Osteoblast (primary cell): ENCODE measurements at regions not wholly inside any gene's neighbourhood (a gene's known extent, or its start where the extent isn't known, plus 50 kb on each side); places are given as distances from the start of the nearest gene placed in this dataset.

Experiments
- DNase-seq: peaks from one replicate; pipeline ENCODE4 v3.0.0; 2011; ENCODE audit warnings: low spot score, mixed read lengths; ENCODE audit not compliant: insufficient read length; ENCODE audit errors: missing footprints
- H2AFZ ChIP-seq: 2 replicates; pipeline ENCODE4 v1.6.0; 2011; ENCODE audit warnings: mild to moderate bottlenecking, low read length
- H3K27ac ChIP-seq: 2 replicates; pipeline ENCODE4 v1.5.1; 2011; ENCODE audit warnings: mild to moderate bottlenecking, low read depth, low read length, moderate library complexity
- H3K27me3 ChIP-seq: 2 replicates; pipeline ENCODE4 v1.6.0; 2012; ENCODE audit warnings: mild to moderate bottlenecking, control low read depth, inconsistent platforms, low read length, moderate library complexity; ENCODE audit not compliant: insufficient read depth
- H3K36me3 ChIP-seq: 2 replicates; pipeline ENCODE4 v1.5.1; 2011; ENCODE audit warnings: mild to moderate bottlenecking, low read length, control low read depth, moderate library complexity; ENCODE audit not compliant: insufficient read depth
- H3K4me1 ChIP-seq: 2 replicates; pipeline ENCODE4 v1.5.1; 2011; ENCODE audit warnings: mild to moderate bottlenecking, low read length, control low read depth, moderate library complexity; ENCODE audit not compliant: insufficient read depth
- H3K4me2 ChIP-seq: 2 replicates; pipeline ENCODE4 v1.6.0; 2011; ENCODE audit warnings: mild to moderate bottlenecking, low read length; ENCODE audit not compliant: insufficient read depth
- H3K4me3 ChIP-seq: fragments of 200-600 bp; sonication (generic); 3 replicates; pipeline ENCODE4 v1.5.1; 2012; ENCODE audit warnings: mild to moderate bottlenecking, low read length, inconsistent platforms; ENCODE audit not compliant: insufficient read depth
- H3K79me2 ChIP-seq: 2 replicates; pipeline ENCODE4 v1.6.0; 2012; ENCODE audit warnings: mild to moderate bottlenecking, low read length, control low read depth, inconsistent platforms; ENCODE audit not compliant: insufficient read depth
- H3K9me3 ChIP-seq: 2 replicates; pipeline ENCODE4 v1.5.1; 2011; ENCODE audit warnings: low read depth, low read length, control low read depth
- H4K20me1 ChIP-seq: 2 replicates; pipeline ENCODE4 v1.6.0; 2012; ENCODE audit warnings: mild to moderate bottlenecking, low read length, control low read depth; ENCODE audit not compliant: insufficient read depth
- CTCF ChIP-seq: IDR thresholded peaks from 2 replicates; pipeline ENCODE4 v1.5.1; 2011; ENCODE audit warnings: mild to moderate bottlenecking, low read depth, low read length, moderate library complexity; ENCODE audit errors: extremely low read depth

- Histone ChIP-seq H3K79me2 (no peaks in the 10 kb centered on the region), H3K27me3 (no peaks in the 10 kb centered on the region), H3K4me1 (no peaks in the 10 kb centered on the region), H3K9me3 (peaks cover 3% of the 10 kb centered on the region), H3K4me3 (no peak overlapping the region), H3K36me3 (no peaks in the 10 kb centered on the region), H4K20me1 (no peaks in the 10 kb centered on the region), H3K27ac (no peak overlapping the region), H3K4me2 (no peak overlapping the region), H2AFZ (no peak overlapping the region)
- TF ChIP-seq CTCF, result no peak
- no peak for DNase-seq
Observed at GRCh38 chr2:16285813-16286510, 345.6 kb downstream of the MYCN start.

GRCh38 chr2:16284941-16285625 lies 344.7 kb downstream of the MYCN start:
- no peak overlapping the region for H3K4me2 ChIP-seq

GRCh38 chr2:16283071-16283850 lies 342.9 kb downstream of the MYCN start:
- no peak for DNase-seq
- Histone ChIP-seq H4K20me1 (no peaks in the 10 kb centered on the region), H3K36me3 (no peaks in the 10 kb centered on the region), H3K9me3 (peaks cover 3% of the 10 kb centered on the region), H3K4me2 (no peak overlapping the region), H3K4me3 (no peak overlapping the region), H3K27ac (no peak overlapping the region), H3K27me3 (no peaks in the 10 kb centered on the region), H3K79me2 (no peaks in the 10 kb centered on the region), H3K4me1 (no peaks in the 10 kb centered on the region), H2AFZ (no peak overlapping the region)
- no peak for TF ChIP-seq CTCF

More at GRCh38 chr2:16284941-16285625, 344.7 kb downstream of the MYCN start:
- DNase-seq, result no peak
- Histone ChIP-seq H3K27me3 (no peaks in the 10 kb centered on the region), H2AFZ (no peak overlapping the region), H3K4me1 (no peaks in the 10 kb centered on the region), H3K79me2 (no peaks in the 10 kb centered on the region), H3K36me3 (no peaks in the 10 kb centered on the region), H4K20me1 (no peaks in the 10 kb centered on the region), H3K9me3 (peaks cover 3% of the 10 kb centered on the region), H3K4me3 (no peak overlapping the region), H3K27ac (no peak overlapping the region)
- no peak for TF ChIP-seq CTCF

GRCh38 chr2:16282511-16282910 lies 342.2 kb downstream of the MYCN start:
- H3K27ac ChIP-seq, result no peak overlapping the region
- H3K9me3 ChIP-seq, result peaks cover 3% of the 10 kb centered on the region
- H3K4me3 ChIP-seq, result no peak overlapping the region
- no peaks in the 10 kb centered on the region for H3K79me2 ChIP-seq
- H3K36me3 ChIP-seq, result no peaks in the 10 kb centered on the region
- H3K4me2 ChIP-seq, result no peak overlapping the region
- no peak overlapping the region for H2AFZ ChIP-seq
- H4K20me1 ChIP-seq, result no peaks in the 10 kb centered on the region
- H3K4me1 ChIP-seq, result no peaks in the 10 kb centered on the region
- no peak for TF ChIP-seq CTCF
- H3K27me3 ChIP-seq, result no peaks in the 10 kb centered on the region
- no peak for DNase-seq
